CD14-positive monocyte (primary cell): ENCODE measurements at regions not wholly inside any gene's neighbourhood (a gene's known extent, or its start where the extent isn't known, plus 50 kb on each side); places are given as distances from the start of the nearest gene placed in this dataset.

Source experiments
- DNase-seq, 3 donors: peaks; one replicate each; pipeline ENCODE4 v3.0.0-alpha.2; 2011 to 2022
- H2AFZ ChIP-seq: 2 replicates; pipeline ENCODE4 v1.6.0; 2012; ENCODE audit warnings: mild to moderate bottlenecking, low read depth, low read length, inconsistent platforms; ENCODE audit not compliant: insufficient read depth, poor library complexity, severe bottlenecking
- H3K27ac ChIP-seq, 2 donors: 1 replicate in 1 of 2; 2 replicates in 1 of 2; pipeline ENCODE4 v1.5.1; 2012 to 2013; ENCODE audit warnings: low read length in 2 of 2, control low read depth in 1 of 2, inconsistent platforms in 1 of 2, low read depth in 1 of 2, mild to moderate bottlenecking in 1 of 2
- H3K27me3 ChIP-seq, 2 donors: one replicate each; pipeline versions ENCODE4 v1.6.0 to v1.6.1; 2011 to 2013; ENCODE audit warnings: low read length in 2 of 2; ENCODE audit not compliant: control insufficient read depth in 2 of 2, insufficient read depth in 2 of 2
- H3K36me3 ChIP-seq, 2 donors: replicated peaks in 1 of 2; 1 replicate in 1 of 2; 2 replicates in 1 of 2; pipeline versions ENCODE4 v1.5.1 to v1.6.1; 2012 to 2013; ENCODE audit warnings: low read length in 2 of 2, control low read depth in 1 of 2, inconsistent platforms in 1 of 2, mild to moderate bottlenecking in 1 of 2; ENCODE audit not compliant: insufficient read depth in 2 of 2, control insufficient read depth in 1 of 2
- H3K4me1 ChIP-seq, 2 donors: 1 replicate in 1 of 2; 2 replicates in 1 of 2; pipeline versions ENCODE4 v1.5.1 to v1.6.1; 2012 to 2013; ENCODE audit warnings: low read length in 2 of 2, control low read depth in 1 of 2, inconsistent platforms in 1 of 2, mild to moderate bottlenecking in 1 of 2, moderate library complexity in 1 of 2; ENCODE audit not compliant: insufficient read depth in 2 of 2, control insufficient read depth in 1 of 2
- H3K4me2 ChIP-seq: replicated peaks from 2 replicates; pipeline ENCODE3; 2012; ENCODE audit warnings: low read length, moderate library complexity, mild to moderate bottlenecking; ENCODE audit not compliant: poor library complexity, severe bottlenecking; ENCODE audit errors: extremely low read depth
- H3K4me3 ChIP-seq, 3 experiments: fragments of 200-600 bp in 1 of 3; sonication (generic) in 1 of 3; replicated peaks in 1 of 3; 1 replicate in 2 of 3; 2 replicates in 1 of 3; pipeline ENCODE4 v1.5.1; 2011 to 2013; ENCODE audit warnings: low read length in 3 of 3, mild to moderate bottlenecking in 3 of 3, control low read depth in 2 of 3, low read depth in 2 of 3, inconsistent platforms in 1 of 3, moderate library complexity in 1 of 3
- H3K79me2 ChIP-seq: 2 replicates; pipeline ENCODE4 v1.6.0; 2012; ENCODE audit warnings: mild to moderate bottlenecking, control low read depth, inconsistent platforms, low read length, moderate library complexity; ENCODE audit not compliant: insufficient read depth
- H3K9ac ChIP-seq: 2 replicates; pipeline ENCODE4 v1.6.0; 2017; ENCODE audit warnings: low read length, mild to moderate bottlenecking; ENCODE audit not compliant: insufficient read depth, poor library complexity, severe bottlenecking
- H3K9me3 ChIP-seq, 2 donors: replicated peaks in 1 of 2; 1 replicate in 1 of 2; 2 replicates in 1 of 2; pipeline versions ENCODE4 v1.5.1 to v1.6.1; 2012 to 2013; ENCODE audit warnings: low read length in 2 of 2, control low read depth in 1 of 2; ENCODE audit not compliant: control insufficient read depth in 1 of 2, insufficient read depth in 1 of 2
- H4K20me1 ChIP-seq: 2 replicates; pipeline ENCODE4 v1.6.0; 2012; ENCODE audit warnings: mild to moderate bottlenecking, low read length, control low read depth, moderate library complexity; ENCODE audit not compliant: insufficient read depth
- H3K27ac Mint-ChIP-seq, 7 donors: one replicate each; pipeline ENCODE4 v1.8.0; 2020; ENCODE audit warnings: mild to moderate bottlenecking in 7 of 7, mixed read lengths in 7 of 7, moderate library complexity in 6 of 7, inconsistent platforms in 2 of 7
- H3K27me3 Mint-ChIP-seq, 3 donors: one replicate each; pipeline ENCODE4 v1.8.0; 2021 to 2022; ENCODE audit warnings: low read depth in 3 of 3, mild to moderate bottlenecking in 3 of 3, mixed read lengths in 3 of 3, moderate library complexity in 3 of 3, inconsistent platforms in 1 of 3
- H3K36me3 Mint-ChIP-seq, 2 donors: one replicate each; pipeline ENCODE4 v1.8.0; 2020; ENCODE audit warnings: mixed read lengths in 2 of 2, inconsistent platforms in 1 of 2, mild to moderate bottlenecking in 1 of 2
- H3K4me1 Mint-ChIP-seq: one replicate; pipeline ENCODE4 v1.8.0; 2020; ENCODE audit warnings: mild to moderate bottlenecking, mixed read lengths
- H3K4me3 Mint-ChIP-seq, 2 donors: one replicate each; pipeline ENCODE4 v1.8.0; 2020; ENCODE audit warnings: mild to moderate bottlenecking in 2 of 2, mixed read lengths in 2 of 2, moderate library complexity in 1 of 2
- H3K9me3 Mint-ChIP-seq, 7 donors: one replicate each; pipeline ENCODE4 v1.8.0; 2020 to 2022; ENCODE audit warnings: mixed read lengths in 7 of 7, mild to moderate bottlenecking in 6 of 7, moderate library complexity in 6 of 7, inconsistent platforms in 2 of 7
- CTCF ChIP-seq: fragments of 200-600 bp; IDR thresholded peaks from one replicate; pipeline ENCODE4 v1.8.0; 2022; ENCODE audit warnings: antibody characterized with exemption, mild to moderate bottlenecking
- WGBS: methylation state at CpG from one replicate; pipeline ENCODE4 v1.1.5; 2013; ENCODE audit warnings: missing lambda C conversion rate; ENCODE audit not compliant: insufficient coverage; 5-methylcytosine and 5-hydroxymethylcytosine counted together
- intact Hi-C, 2 donors: fragments of 100-400 bp; cut with micrococcal nuclease; formaldehyde crosslinking; loops; one replicate each; pipeline versions ENCODE4 v1.15.0 to v1.15.1; 2023

DNA sequence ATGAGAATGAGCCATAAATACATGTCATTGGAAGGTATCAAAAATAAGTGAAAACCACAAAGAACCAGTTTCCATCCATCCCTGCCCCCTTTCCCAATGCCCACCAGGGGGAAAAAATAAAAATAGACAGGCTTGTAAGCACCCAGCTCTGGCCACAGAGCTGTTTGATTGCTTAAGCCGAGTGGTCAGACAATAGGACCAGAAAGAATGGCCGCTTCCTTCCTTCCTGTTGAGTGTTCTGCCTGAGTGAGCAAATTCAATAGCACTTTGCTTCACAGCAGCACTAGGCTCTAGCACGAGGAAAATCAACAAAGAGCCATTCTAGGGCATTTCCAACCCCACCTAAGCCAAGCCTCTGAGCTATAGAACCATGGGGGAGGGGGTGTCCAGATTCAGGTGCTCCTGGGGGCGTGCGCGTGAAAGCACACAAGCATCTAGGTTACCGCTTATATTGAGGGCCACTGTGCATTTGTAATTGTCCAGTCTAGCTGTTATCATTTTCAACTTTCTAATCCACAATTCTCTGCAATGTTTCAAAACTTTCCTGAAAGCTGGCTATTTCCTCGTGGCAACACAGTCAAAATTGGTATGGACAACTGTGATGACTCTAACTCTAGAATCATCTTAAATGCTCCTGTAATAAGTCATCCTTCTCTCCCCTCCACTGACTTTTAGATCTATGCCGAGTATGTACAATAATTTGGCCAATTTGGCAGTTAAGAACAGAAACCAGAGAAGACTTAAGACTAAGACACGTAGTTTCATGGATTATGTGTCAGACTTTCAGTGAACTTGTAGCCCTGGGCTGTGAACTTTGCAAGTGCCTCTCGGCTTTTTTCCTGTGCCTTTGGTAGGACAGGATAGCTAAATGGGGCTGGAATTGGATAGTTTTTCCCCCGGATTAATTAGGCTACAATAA lies 64.3 kb downstream of the SPRY2 start:
- intact Hi-C loops, result no loop called here
- WGBS, result 42% methylated on average over 5 of the region's 12 CpGs
- Mint-ChIP-seq H3K4me3 (peak overlapping the region; percentile 58 to 74), H3K27ac (peak overlapping the region; percentile 59 to 88 (median 83)), H3K36me3 (peaks cover 0 to 3% of the 10 kb centered on the region in 2 donors), H3K4me1 (peaks cover 20% of the 10 kb centered on the region), H3K27me3 (no peaks in the 10 kb centered on the region), H3K9me3 (peaks cover 5 to 14% (median 9%) of the 10 kb centered on the region in 7 donors)
- peaks cover 6 to 17% of the 10 kb centered on the region in 2 donors for H3K9me3 ChIP-seq
- peak overlapping the region; percentile 59 for H3K4me2 ChIP-seq
- peak overlapping the region in 1 of 3 experiments; percentile 43 for H3K4me3 ChIP-seq
- H3K4me1 ChIP-seq, result peaks cover 13 to 23% of the 10 kb centered on the region in 2 donors
- DNase-seq, result peak; percentile 55 to 62 (median 58)
- H3K9ac ChIP-seq, result peak overlapping the region; percentile 23
- H3K27ac ChIP-seq, result peak overlapping the region; percentile 17 to 65
- TF ChIP-seq CTCF, result no peak
- H3K79me2 ChIP-seq, result no peaks in the 10 kb centered on the region
- H4K20me1 ChIP-seq, result no peaks in the 10 kb centered on the region
- H3K27me3 ChIP-seq, result no peaks in the 10 kb centered on the region
- H2AFZ ChIP-seq, result peak overlapping the region; percentile 67
- no peaks in the 10 kb centered on the region for H3K36me3 ChIP-seq

DNA sequence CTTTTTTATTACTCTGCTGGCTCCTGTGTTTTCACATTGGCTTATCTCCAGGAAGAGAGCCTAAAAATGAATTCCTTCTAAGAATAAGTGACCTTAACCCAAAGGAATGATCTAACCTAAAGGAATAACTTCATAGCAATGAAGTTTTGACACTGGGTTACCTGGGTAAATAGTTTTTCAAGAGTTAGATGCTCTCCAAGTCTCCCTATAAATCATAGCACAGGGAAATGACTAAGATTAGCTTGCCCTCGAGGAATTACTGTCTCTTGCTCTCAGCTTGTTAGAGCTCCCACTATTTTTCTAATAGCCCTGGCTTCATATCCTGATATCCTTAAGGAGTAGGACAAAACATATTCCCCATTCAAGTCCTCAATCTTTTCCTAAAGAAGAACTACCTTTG lies 66.3 kb downstream of the SPRY2 start:
- Histone ChIP-seq H2AFZ (no peak overlapping the region), H3K4me3 (no peak overlapping the region), H3K27ac (no peak overlapping the region), H3K4me1 (peaks cover 13 to 23% of the 10 kb centered on the region in 2 donors), H3K36me3 (no peaks in the 10 kb centered on the region), H3K9me3 (peaks cover 12 to 22% of the 10 kb centered on the region in 2 donors), H3K9ac (no peak overlapping the region), H4K20me1 (no peaks in the 10 kb centered on the region), H3K27me3 (no peaks in the 10 kb centered on the region), H3K4me2 (no peak overlapping the region), H3K79me2 (no peaks in the 10 kb centered on the region)
- Mint-ChIP-seq H3K4me1 (peaks cover 20% of the 10 kb centered on the region), H3K27ac (no peak overlapping the region), H3K9me3 (peaks cover 10 to 22% (median 18%) of the 10 kb centered on the region in 7 donors), H3K4me3 (peak overlapping the region in 1 of 2 donors; percentile 26), H3K36me3 (peaks cover 0 to 3% of the 10 kb centered on the region in 2 donors), H3K27me3 (no peaks in the 10 kb centered on the region)
- TF ChIP-seq CTCF, result no peak
- no peak for DNase-seq
- intact Hi-C loops, result no loop called here
- no CpG with 5 or more reads among the region's 1 CpG for WGBS
